ENCODE measurements at regions not wholly inside any gene's neighbourhood (a gene's known extent, or its start where the extent isn't known, plus 50 kb on each side); places are given as distances from the start of the nearest gene placed in this dataset.

- ATAC-seq (no peak), DNase-seq (ENCODE audit: low read depth, low spot score) (no peak), FAIRE-seq (no peak)
- Histone ChIP-seq H3K36me3 (ENCODE audit: control insufficient read depth in 2 of 2, insufficient read depth in 2 of 2, low read length in 1 of 2) (no peaks in the 10 kb centered on the region), H3K79me2 (ENCODE audit: control insufficient read depth, insufficient read depth, low read length) (no peaks in the 10 kb centered on the region), H3K27me3 (replicated peaks in 1 of 2; ENCODE audit: control insufficient read depth in 2 of 2, insufficient read depth in 2 of 2, low read length in 1 of 2) (no peaks in the 10 kb centered on the region), H3K9me3 (replicated peaks; ENCODE audit: control insufficient read depth, insufficient read depth, low read length) (no peaks in the 10 kb centered on the region), H3K9ac (ENCODE audit: control insufficient read depth, insufficient read depth, low read length) (no peak overlapping the region), H3K27ac (ENCODE audit: control insufficient read depth, insufficient read depth) (no peak overlapping the region), H3K4me1 (ENCODE audit: control insufficient read depth, insufficient read depth, low read length) (no peaks in the 10 kb centered on the region), H3K4me3 (no peak overlapping the region), H3K4me2 (ENCODE audit: control insufficient read depth, insufficient read depth) (no peak overlapping the region), H2AFZ (ENCODE audit: control insufficient read depth, low read depth, low read length) (no peak overlapping the region), H4K20me1 (ENCODE audit: control insufficient read depth, insufficient read depth) (no peaks in the 10 kb centered on the region)
- intact Hi-C loops (cut with micrococcal nuclease; ENCODE audit: unreplicated experiment) (no loop called here), in situ Hi-C loops (cut with MboI) (no loop called here)
- ChIA-PET CTCF (no interaction called here), SMC1A (ENCODE audit: uncharacterized antibody, unreplicated experiment) (no interaction called here), RAD21 (ENCODE audit: unreplicated experiment) (no interaction called here), POLR2A (no interaction called here)
- TF ChIP-seq NR2F1 (conservative IDR thresholded peaks at IDR 0.05) (no peak), ESRRA (IDR thresholded peaks at IDR 0.05; ENCODE audit: low read length) (no peak), TBL1XR1 (IDR thresholded peaks at IDR 0.05; ENCODE audit: low read depth, low read length) (no peak), FOXK2 (IDR thresholded peaks at IDR 0.05) (no peak)
- 27% methylated on average over 1 of the region's 1 CpG for WGBS (ENCODE audit: insufficient coverage, insufficient replicate concordance, low lambda C conversion rate, missing lambda C conversion rate)
- no TSS peak for BruUV-seq (replicated peaks)
Measured at GRCh38 chr2:182594286-182594685, 121.8 kb upstream of the DNAJC10 start.

- no TSS peak for BruUV-seq (replicated peaks)
- WGBS (ENCODE audit: insufficient coverage, insufficient replicate concordance, low lambda C conversion rate, missing lambda C conversion rate) = 27% methylated on average over 2 of the region's 2 CpGs
- TF ChIP-seq SIX5 (IDR thresholded peaks at IDR 0.05; ENCODE audit: low read depth, low read length, severe bottlenecking) = no peak
- TF ChIP-seq EGR1 (IDR thresholded peaks at IDR 0.05; ENCODE audit: borderline replicate concordance in 1 of 2, low read depth in 2 of 2, low read length in 2 of 2) = no peak
- no peak for TF ChIP-seq RBBP5 (conservative IDR thresholded peaks at IDR 0.05)
- no peak for TF ChIP-seq ESRRA (IDR thresholded peaks at IDR 0.05; ENCODE audit: low read length)
- TF ChIP-seq CHD2 (IDR thresholded peaks at IDR 0.05; ENCODE audit: borderline replicate concordance, low read depth, low read length) = no peak
- TF ChIP-seq ZNF384 (IDR thresholded peaks at IDR 0.05; ENCODE audit: borderline replicate concordance, low read depth, low read length) = no peak
- no peak for TF ChIP-seq MYB (IDR thresholded peaks at IDR 0.05; ENCODE audit: borderline replicate concordance, low read depth, low read length)
- TF ChIP-seq, protein P1, sequence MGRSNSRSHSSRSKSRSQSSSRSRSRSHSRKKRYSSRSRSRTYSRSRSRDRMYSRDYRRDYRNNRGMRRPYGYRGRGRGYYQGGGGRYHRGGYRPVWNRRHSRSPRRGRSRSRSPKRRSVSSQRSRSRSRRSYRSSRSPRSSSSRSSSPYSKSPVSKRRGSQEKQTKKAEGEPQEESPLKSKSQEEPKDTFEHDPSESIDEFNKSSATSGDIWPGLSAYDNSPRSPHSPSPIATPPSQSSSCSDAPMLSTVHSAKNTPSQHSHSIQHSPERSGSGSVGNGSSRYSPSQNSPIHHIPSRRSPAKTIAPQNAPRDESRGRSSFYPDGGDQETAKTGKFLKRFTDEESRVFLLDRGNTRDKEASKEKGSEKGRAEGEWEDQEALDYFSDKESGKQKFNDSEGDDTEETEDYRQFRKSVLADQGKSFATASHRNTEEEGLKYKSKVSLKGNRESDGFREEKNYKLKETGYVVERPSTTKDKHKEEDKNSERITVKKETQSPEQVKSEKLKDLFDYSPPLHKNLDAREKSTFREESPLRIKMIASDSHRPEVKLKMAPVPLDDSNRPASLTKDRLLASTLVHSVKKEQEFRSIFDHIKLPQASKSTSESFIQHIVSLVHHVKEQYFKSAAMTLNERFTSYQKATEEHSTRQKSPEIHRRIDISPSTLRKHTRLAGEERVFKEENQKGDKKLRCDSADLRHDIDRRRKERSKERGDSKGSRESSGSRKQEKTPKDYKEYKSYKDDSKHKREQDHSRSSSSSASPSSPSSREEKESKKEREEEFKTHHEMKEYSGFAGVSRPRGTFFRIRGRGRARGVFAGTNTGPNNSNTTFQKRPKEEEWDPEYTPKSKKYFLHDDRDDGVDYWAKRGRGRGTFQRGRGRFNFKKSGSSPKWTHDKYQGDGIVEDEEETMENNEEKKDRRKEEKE (IDR thresholded peaks at IDR 0.05) = no peak
- no peak for TF ChIP-seq KLF5 (IDR thresholded peaks at IDR 0.05; ENCODE audit: partially characterized antibody)
- no peak for TF ChIP-seq BCL11A (IDR thresholded peaks at IDR 0.05; ENCODE audit: low read depth, low read length)
- TF ChIP-seq ASH2L (IDR thresholded peaks at IDR 0.05; ENCODE audit: borderline replicate concordance, low read depth) = no peak
Measured at GRCh38 chr2:182595650-182596049, 120.4 kb upstream of the DNAJC10 start.

More at GRCh38 chr2:182595650-182596049, 120.4 kb upstream of the DNAJC10 start:
- no peaks in the 10 kb centered on the region for H3K9me3 ChIP-seq (replicated peaks; ENCODE audit: control insufficient read depth, insufficient read depth, low read length)
- no peak overlapping the region for H3K4me3 ChIP-seq
- ChIA-PET CTCF (interaction anchor here (1.1 to 1.6 kb wide), 2 partner anchors 9 to 53 kb away, joined by 3 to 6 read pairs; no protein-coding TSS in a partner anchor), SMC1A (ENCODE audit: uncharacterized antibody, unreplicated experiment) (interaction anchor here (1.0 to 2.7 kb wide), 3 partner anchors 10 to 30 kb away, joined by 3 to 10 read pairs (median 3); no protein-coding TSS in a partner anchor), POLR2A (no interaction called here), RAD21 (ENCODE audit: unreplicated experiment) (no interaction called here)
- no peak overlapping the region for H3K4me2 ChIP-seq (ENCODE audit: control insufficient read depth, insufficient read depth)
- no peaks in the 10 kb centered on the region for H3K27me3 ChIP-seq (replicated peaks in 1 of 2; ENCODE audit: control insufficient read depth in 2 of 2, insufficient read depth in 2 of 2, low read length in 1 of 2)
- H4K20me1 ChIP-seq (ENCODE audit: control insufficient read depth, insufficient read depth) = no peaks in the 10 kb centered on the region
- in situ Hi-C loops (cut with MboI) (no loop called here), intact Hi-C loops (cut with micrococcal nuclease; ENCODE audit: unreplicated experiment) (no loop called here)
- no peaks in the 10 kb centered on the region for H3K4me1 ChIP-seq (ENCODE audit: control insufficient read depth, insufficient read depth, low read length)
- no peak for DNase-seq (ENCODE audit: low read depth, low spot score)
- no peak overlapping the region for H2AFZ ChIP-seq (ENCODE audit: control insufficient read depth, low read depth, low read length)
- H3K27ac ChIP-seq (ENCODE audit: control insufficient read depth, insufficient read depth) = no peak overlapping the region
- H3K79me2 ChIP-seq (ENCODE audit: control insufficient read depth, insufficient read depth, low read length) = no peaks in the 10 kb centered on the region
- no peak for FAIRE-seq
- H3K9ac ChIP-seq (ENCODE audit: control insufficient read depth, insufficient read depth, low read length) = no peak overlapping the region
- H3K36me3 ChIP-seq (ENCODE audit: control insufficient read depth in 2 of 2, insufficient read depth in 2 of 2, low read length in 1 of 2) = no peaks in the 10 kb centered on the region
- peak; percentile 52 for ATAC-seq

Data from GM12878 (cell line).